HepG2 (cell line): ENCODE measurements at regions not wholly inside any gene's neighbourhood (a gene's known extent, or its start where the extent isn't known, plus 50 kb on each side); places are given as distances from the start of the nearest gene placed in this dataset.

Experiments used
- ATAC-seq: fragments of 200-7000 bp; cut with Tn5 transposase; 3 replicates; pipeline ENCODE4 v1.9.1; 2020; ENCODE audit warnings: mild to moderate bottlenecking, moderate library complexity
- BruUV-seq: library from RNA; stranded (reverse); fragments of 400-500 nt; replicated peaks from 2 replicates; lab custom pipeline; 2021; lab: Mats Ljungman, UMichigan
- CTCF ChIA-PET: fragments of 300-600 bp; formaldehyde crosslinking; extraction: SDS; loops from one replicate; lab custom pipeline; 2021; ENCODE audit warnings: low total read pairs, inconsistent platforms, low intra/inter-chr PET ratio; lab: Yijun Ruan, JAX
- POLR2A ChIA-PET: fragments of 350-600 bp; sonication (Branson Sonifier 250); formaldehyde crosslinking; loops from one replicate; lab custom pipeline; 2020; ENCODE audit warnings: antibody characterized with exemption, inconsistent platforms; lab: Yijun Ruan, JAX
- DNase-seq: peaks from one replicate; pipeline ENCODE4 v3.0.0-alpha.2; 2015; ENCODE audit warnings: low spot score
- FAIRE-seq: peaks from 3 replicates; lab custom pipeline; 2011; peaks lifted over from hg19 to GRCh38; lab: Jason Lieb, UNC
- H2AFZ ChIP-seq: one replicate; pipeline ENCODE4 v1.6.1; 2011; ENCODE audit warnings: low read length, inconsistent platforms
- H3K27ac ChIP-seq: fragments of 300-600 bp; 3 replicates; pipeline ENCODE4 v1.8.0; 2011; ENCODE audit warnings: mixed run types, mild to moderate bottlenecking, mixed read lengths, low read length, inconsistent platforms; ENCODE audit not compliant: insufficient read depth; ENCODE audit errors: extremely low read length
- H3K27me3 ChIP-seq, 2 experiments: fragments of 200-600 bp in 1 of 2; 2 replicates in 1 of 2; 3 replicates in 1 of 2; pipeline versions ENCODE4 v1.6.0 to v1.8.0; 2011; ENCODE audit warnings: low read length in 2 of 2, mild to moderate bottlenecking in 2 of 2, moderate library complexity in 2 of 2, inconsistent platforms in 1 of 2; ENCODE audit not compliant: insufficient read depth in 2 of 2, control insufficient read depth in 1 of 2
- H3K36me3 ChIP-seq, 2 experiments: fragments of 200-600 bp in 1 of 2; replicated peaks in 1 of 2; 2 replicates in 1 of 2; 3 replicates in 1 of 2; pipeline versions ENCODE4 v1.5.1 to v1.8.0; 2011; ENCODE audit warnings: low read length in 2 of 2, inconsistent platforms in 1 of 2; ENCODE audit not compliant: insufficient read depth in 2 of 2, control insufficient read depth in 1 of 2
- H3K4me1 ChIP-seq: 2 replicates; pipeline ENCODE4 v1.5.1; 2012; ENCODE audit warnings: low read length, inconsistent platforms; ENCODE audit not compliant: insufficient read depth
- H3K4me2 ChIP-seq: 2 replicates; pipeline ENCODE4 v1.6.0; 2011; ENCODE audit warnings: low read depth, low read length, inconsistent platforms
- H3K4me3 ChIP-seq, 3 experiments: fragments of 200-600 bp in 1 of 3; sonication (generic), shearing (Covaris generic) in 1 of 3; replicated peaks in 1 of 3; 2 replicates each; pipeline ENCODE4 v1.5.1; 2011 to 2016; ENCODE audit warnings: low read length in 3 of 3, inconsistent platforms in 2 of 3, low read depth in 2 of 3, mild to moderate bottlenecking in 2 of 3, control low read depth in 1 of 3, mixed read lengths in 1 of 3; ENCODE audit not compliant: insufficient read depth in 1 of 3
- H3K79me2 ChIP-seq: one replicate; pipeline ENCODE4 v1.6.1; 2011; ENCODE audit warnings: low read length, inconsistent platforms; ENCODE audit not compliant: insufficient read depth
- H3K9ac ChIP-seq: 2 replicates; pipeline ENCODE4 v1.6.0; 2011; ENCODE audit warnings: mild to moderate bottlenecking, low read depth, low read length, inconsistent platforms; ENCODE audit not compliant: insufficient read depth
- H3K9me3 ChIP-seq: 2 replicates; pipeline ENCODE4 v1.5.1; 2012; ENCODE audit warnings: mild to moderate bottlenecking, low read length
- H4K20me1 ChIP-seq: 2 replicates; pipeline ENCODE4 v1.6.0; 2011; ENCODE audit warnings: inconsistent platforms, mild to moderate bottlenecking, low read length, moderate library complexity; ENCODE audit not compliant: insufficient read depth
- EEA1 ChIP-seq: sonication (generic); formaldehyde crosslinking; IDR thresholded peaks from 2 replicates; pipeline ENCODE4 v1.5.1; 2020; ENCODE audit warnings: mild to moderate bottlenecking, missing genetic modification reagents, borderline replicate concordance
- LBX2 ChIP-seq: sonication (generic); formaldehyde crosslinking; IDR thresholded peaks from 2 replicates; pipeline ENCODE4 v1.5.0; 2020; ENCODE audit warnings: missing genetic modification reagents, mild to moderate bottlenecking, borderline replicate concordance
- MBD4 ChIP-seq: IDR thresholded peaks from 2 replicates; pipeline ENCODE4 v1.6.1; 2012; ENCODE audit warnings: low read length, inconsistent platforms, borderline replicate concordance
- MTA3 ChIP-seq: sonication (generic); formaldehyde crosslinking; IDR thresholded peaks from 2 replicates; pipeline ENCODE4 v1.4.0; 2020; ENCODE audit warnings: missing genetic modification reagents
- NR1H2 ChIP-seq: sonication (generic); formaldehyde crosslinking; IDR thresholded peaks from 2 replicates; pipeline ENCODE4 v1.8.1; 2022; ENCODE audit warnings: low read depth, missing genetic modification reagents, borderline replicate concordance
- NR3C1 ChIP-seq: sonication (generic); formaldehyde crosslinking; IDR thresholded peaks from 2 replicates; pipeline ENCODE4 v1.4.0; 2020; ENCODE audit warnings: missing genetic modification reagents
- RCOR2 ChIP-seq: IDR thresholded peaks from 2 replicates; pipeline ENCODE4 v1.6.1; 2016; ENCODE audit warnings: missing biosample characterization, missing genetic modification reagents
- ZFP82 ChIP-seq: sonication (generic); formaldehyde crosslinking; IDR thresholded peaks from 2 replicates; pipeline ENCODE4 v1.5.1; 2020; ENCODE audit warnings: mild to moderate bottlenecking, missing genetic modification reagents, borderline replicate concordance
- ZNF282 ChIP-seq: fragments of 450-650 bp; IDR thresholded peaks from 2 replicates; pipeline ENCODE4 v1.6.1; 2018; ENCODE audit not compliant: partially characterized antibody
- ZNF367 ChIP-seq: sonication (generic); formaldehyde crosslinking; IDR thresholded peaks from 2 replicates; pipeline ENCODE4 v1.4.0; 2020; ENCODE audit warnings: missing genetic modification reagents, borderline replicate concordance
- ZNF441 ChIP-seq: sonication (generic); formaldehyde crosslinking; IDR thresholded peaks from 2 replicates; pipeline ENCODE4 v1.7.0; 2021; ENCODE audit warnings: missing genetic modification reagents, borderline replicate concordance
- WGBS: methylation state at CpG from one replicate; pipeline ENCODE4 v1.1.6; 2017; ENCODE audit warnings: low lambda C conversion rate; 5-methylcytosine and 5-hydroxymethylcytosine counted together
- in situ Hi-C: cut with HindIII; loops from 2 replicates; pipeline ENCODE4 v1.10.0; 2017; ENCODE audit warnings: low pct_unique_long_range_greater_than_20kb; ENCODE audit not compliant: extremely low pct_ligation_motif_present
- intact Hi-C: fragments of 100-400 bp; cut with micrococcal nuclease; formaldehyde crosslinking; loops from one replicate; pipeline ENCODE4 v1.10.0; 2022; ENCODE audit not compliant: unreplicated experiment
- TF ChIP-seq, protein P1 (sequence below): sonication (generic); formaldehyde crosslinking; IDR thresholded peaks from 2 replicates; pipeline ENCODE4 v1.8.0; 2022; ENCODE audit warnings: missing genetic modification reagents, mild to moderate bottlenecking, moderate library complexity, borderline replicate concordance

GRCh38 chr4:185955151-185955770 lies 113.7 kb upstream of the TLR3 start (continued):
- TF ChIP-seq ZNF441 (CRISPR knock-in tag): no peak
- no peak for TF ChIP-seq NR1H2 (CRISPR knock-in tag)
- no peak for TF ChIP-seq ZNF367 (CRISPR knock-in tag)
- no peak for TF ChIP-seq MTA3 (CRISPR knock-in tag)

GRCh38 chr4:185955826-185956543 lies 113.0 kb upstream of the TLR3 start:
- no peak overlapping the region for H3K9ac ChIP-seq
- BruUV-seq: no TSS peak
- CTCF ChIA-PET: no interaction called here
- ATAC-seq: no peak
- H3K9me3 ChIP-seq: no peaks in the 10 kb centered on the region
- TF ChIP-seq LBX2 (CRISPR knock-in tag) (no peak), NR3C1 (CRISPR knock-in tag) (no peak), MBD4 (no peak), EEA1 (CRISPR knock-in tag) (no peak), ZNF282 (no peak), RCOR2 (CRISPR knock-in tag) (no peak), ZFP82 (CRISPR knock-in tag) (no peak)
- TF ChIP-seq, protein P1, sequence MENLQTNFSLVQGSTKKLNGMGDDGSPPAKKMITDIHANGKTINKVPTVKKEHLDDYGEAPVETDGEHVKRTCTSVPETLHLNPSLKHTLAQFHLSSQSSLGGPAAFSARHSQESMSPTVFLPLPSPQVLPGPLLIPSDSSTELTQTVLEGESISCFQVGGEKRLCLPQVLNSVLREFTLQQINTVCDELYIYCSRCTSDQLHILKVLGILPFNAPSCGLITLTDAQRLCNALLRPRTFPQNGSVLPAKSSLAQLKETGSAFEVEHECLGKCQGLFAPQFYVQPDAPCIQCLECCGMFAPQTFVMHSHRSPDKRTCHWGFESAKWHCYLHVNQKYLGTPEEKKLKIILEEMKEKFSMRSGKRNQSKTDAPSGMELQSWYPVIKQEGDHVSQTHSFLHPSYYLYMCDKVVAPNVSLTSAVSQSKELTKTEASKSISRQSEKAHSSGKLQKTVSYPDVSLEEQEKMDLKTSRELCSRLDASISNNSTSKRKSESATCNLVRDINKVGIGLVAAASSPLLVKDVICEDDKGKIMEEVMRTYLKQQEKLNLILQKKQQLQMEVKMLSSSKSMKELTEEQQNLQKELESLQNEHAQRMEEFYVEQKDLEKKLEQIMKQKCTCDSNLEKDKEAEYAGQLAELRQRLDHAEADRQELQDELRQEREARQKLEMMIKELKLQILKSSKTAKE (CRISPR knock-in tag): no peak
- TF ChIP-seq, all 625 proteins: peak for 0
- intact Hi-C loops: no loop called here
- Histone ChIP-seq H3K79me2 (no peaks in the 10 kb centered on the region), H2AFZ (no peak overlapping the region), H3K27ac (no peak overlapping the region), H4K20me1 (no peaks in the 10 kb centered on the region), H3K4me3 (no peak overlapping the region), H3K4me2 (no peak overlapping the region), H3K27me3 (peaks cover 0 to 11% of the 10 kb centered on the region in 2 experiments; a peak in 2 of 5 replicates), H3K36me3 (no peaks in the 10 kb centered on the region), H3K4me1 (peaks cover 8% of the 10 kb centered on the region; the same call in 1 of the 2 replicates)
- DNase-seq (no peak), FAIRE-seq (no peak)
- WGBS: 74% methylated on average over 15 of the region's 15 CpGs
- POLR2A ChIA-PET: no interaction called here
- in situ Hi-C loops: no loop called here
